B cell (primary cell): ENCODE measurements at regions not wholly inside any gene's neighbourhood (a gene's known extent, or its start where the extent isn't known, plus 50 kb on each side); places are given as distances from the start of the nearest gene placed in this dataset.

Source experiments
- CTCF ChIP-seq: fragments of 200-600 bp; IDR thresholded peaks from one replicate; pipeline ENCODE4 v1.8.0; 2022; ENCODE audit warnings: antibody characterized with exemption, mild to moderate bottlenecking
- EZH2 ChIP-seq: IDR thresholded peaks from 2 replicates; pipeline ENCODE4 v1.6.1; 2012; ENCODE audit warnings: borderline replicate concordance, low read depth, mild to moderate bottlenecking, moderate library complexity, low read length; ENCODE audit not compliant: insufficient read depth, poor library complexity, severe bottlenecking

- no peak for TF ChIP-seq CTCF
- TF ChIP-seq EZH2, result no peak
Measured at GRCh38 chr6:33897189-33897780, 93.5 kb upstream of the MLN start.
